ENCODE measurements at regions not wholly inside any gene's neighbourhood (a gene's known extent, or its start where the extent isn't known, plus 50 kb on each side); places are given as distances from the start of the nearest gene placed in this dataset.

DNA sequence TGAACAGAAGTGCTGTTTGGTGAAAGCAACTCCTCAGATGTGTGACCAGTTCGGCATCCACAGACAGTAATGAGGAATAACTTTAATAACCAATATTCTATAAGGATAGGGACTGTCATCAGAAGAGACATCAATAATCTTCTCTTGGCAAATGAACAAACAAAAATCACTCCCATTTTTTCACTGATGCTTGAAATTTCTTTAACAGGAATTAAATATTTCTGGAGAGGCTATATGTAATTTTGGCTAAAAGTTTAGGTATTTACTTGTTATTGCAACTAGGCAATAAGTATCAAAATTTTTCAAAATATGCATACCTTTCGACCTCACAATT, 121.6 kb upstream of the EEA1 start:
- no peak overlapping the region for H3K9ac ChIP-seq
- no peak overlapping the region for H3K27ac ChIP-seq
- H3K27me3 ChIP-seq, result no peaks in the 10 kb centered on the region
- H3K4me2 ChIP-seq, result no peak overlapping the region
- TF ChIP-seq Cebpa-rat (IDR thresholded peaks at IDR 0.05), result no peak
- no peaks in the 10 kb centered on the region for H3K9me3 ChIP-seq (replicated peaks in 1 of 11)
- no peaks in the 10 kb centered on the region for H3K36me3 ChIP-seq
- no peak overlapping the region for H3K4me3 ChIP-seq
- no peaks in the 10 kb centered on the region for H3K4me1 ChIP-seq
- H4K20me1 ChIP-seq, result no peaks in the 10 kb centered on the region

DNA sequence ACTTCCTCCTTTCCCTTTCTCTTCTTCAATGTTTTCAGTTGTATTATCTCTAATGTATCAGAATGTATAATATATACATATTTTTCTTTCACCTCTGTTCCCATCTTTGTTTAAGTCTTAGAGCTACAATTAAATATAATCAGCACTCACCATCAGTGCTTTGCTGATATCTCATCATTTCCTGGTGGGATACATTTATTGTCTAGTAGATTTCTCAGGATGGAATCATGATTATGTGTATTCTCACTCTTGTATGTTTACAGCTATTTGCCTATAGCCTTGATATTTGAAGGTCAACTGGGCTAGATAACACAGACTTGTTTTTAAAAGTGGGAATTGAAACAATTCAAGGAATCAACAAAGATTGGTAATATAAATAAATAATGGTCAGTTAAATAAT, 124.9 kb upstream of the EEA1 start:
- no peak for TF ChIP-seq Cebpa-rat (IDR thresholded peaks at IDR 0.05)

DNA sequence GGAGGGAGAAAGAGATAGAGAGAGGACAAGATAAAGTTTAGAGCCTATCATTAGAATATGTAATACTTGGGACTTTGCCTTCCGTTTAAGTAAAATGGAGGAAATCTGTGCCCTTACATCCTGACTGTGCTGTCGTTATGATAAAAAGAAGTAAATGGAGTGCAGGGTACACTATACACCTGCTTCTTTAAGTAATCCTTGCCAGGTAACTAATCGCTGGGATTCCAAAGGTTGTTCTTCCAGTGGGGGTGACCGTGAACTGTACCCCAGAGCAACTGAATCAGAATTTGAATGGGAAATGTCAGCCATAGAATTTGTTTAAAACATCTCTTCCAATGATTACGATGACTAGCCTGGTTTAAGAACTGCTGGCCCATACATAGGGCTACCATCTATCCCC, 126.1 kb upstream of the EEA1 start:
- Histone ChIP-seq H3K4me1 (peaks cover 0 to 8% (median 0%) of the 10 kb centered on the region in 10 experiments; a peak in 6 of 20 replicates), H3K9ac (no peak overlapping the region), H4K20me1 (no peaks in the 10 kb centered on the region), H3K9me3 (replicated peaks in 1 of 11) (no peaks in the 10 kb centered on the region), H3K4me2 (no peak overlapping the region), H3K36me3 (no peaks in the 10 kb centered on the region), H3K4me3 (no peak overlapping the region), H3K27ac (no peak overlapping the region), H3K27me3 (no peaks in the 10 kb centered on the region)
- no peak for TF ChIP-seq Cebpa-rat (IDR thresholded peaks at IDR 0.05)

More for the DNA sequence above, 124.9 kb upstream of the EEA1 start:
- Histone ChIP-seq H4K20me1 (no peaks in the 10 kb centered on the region), H3K9me3 (replicated peaks in 1 of 11) (no peaks in the 10 kb centered on the region), H3K27me3 (no peaks in the 10 kb centered on the region), H3K4me2 (no peak overlapping the region), H3K9ac (no peak overlapping the region), H3K4me3 (no peak overlapping the region), H3K27ac (no peak overlapping the region), H3K4me1 (no peaks in the 10 kb centered on the region), H3K36me3 (no peaks in the 10 kb centered on the region)

DNA sequence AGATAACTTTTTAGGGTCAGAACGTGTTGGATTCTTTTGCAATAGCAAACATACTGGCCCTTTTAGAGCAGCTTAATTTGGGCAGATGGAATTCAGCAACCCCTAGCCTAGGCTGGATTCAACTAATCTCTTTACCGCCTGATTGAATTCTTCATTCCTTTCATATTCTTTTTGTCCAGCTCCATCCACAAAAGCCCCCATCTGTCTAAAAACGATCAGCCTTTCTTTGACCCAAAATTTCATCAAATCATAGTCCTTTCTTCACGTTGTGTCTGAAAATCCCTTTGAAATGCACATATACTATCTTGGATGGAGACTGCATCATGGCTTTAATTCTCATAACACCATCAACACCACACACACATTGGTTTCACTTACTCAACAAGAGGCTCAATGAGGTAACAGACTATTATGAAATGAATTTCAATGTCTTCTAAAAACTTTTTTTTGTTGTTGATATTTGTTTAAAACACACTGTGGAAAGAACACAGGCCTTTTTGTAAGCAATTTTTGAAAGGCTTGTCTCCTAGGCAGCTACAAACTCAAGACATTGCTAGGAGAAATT, 128.0 kb upstream of the EEA1 start:
- no peaks in the 10 kb centered on the region for H3K9me3 ChIP-seq (replicated peaks in 1 of 11)
- no peak overlapping the region for H3K9ac ChIP-seq
- no peaks in the 10 kb centered on the region for H3K36me3 ChIP-seq
- H3K4me1 ChIP-seq, result peaks cover 0 to 17% (median 6%) of the 10 kb centered on the region in 10 experiments; a peak in 11 of 20 replicates
- no peaks in the 10 kb centered on the region for H3K27me3 ChIP-seq
- no peak overlapping the region for H3K4me3 ChIP-seq
- no peak overlapping the region for H3K27ac ChIP-seq
- H3K4me2 ChIP-seq, result no peak overlapping the region
- no peaks in the 10 kb centered on the region for H4K20me1 ChIP-seq
- TF ChIP-seq Cebpa-rat (IDR thresholded peaks at IDR 0.05), result no peak

DNA sequence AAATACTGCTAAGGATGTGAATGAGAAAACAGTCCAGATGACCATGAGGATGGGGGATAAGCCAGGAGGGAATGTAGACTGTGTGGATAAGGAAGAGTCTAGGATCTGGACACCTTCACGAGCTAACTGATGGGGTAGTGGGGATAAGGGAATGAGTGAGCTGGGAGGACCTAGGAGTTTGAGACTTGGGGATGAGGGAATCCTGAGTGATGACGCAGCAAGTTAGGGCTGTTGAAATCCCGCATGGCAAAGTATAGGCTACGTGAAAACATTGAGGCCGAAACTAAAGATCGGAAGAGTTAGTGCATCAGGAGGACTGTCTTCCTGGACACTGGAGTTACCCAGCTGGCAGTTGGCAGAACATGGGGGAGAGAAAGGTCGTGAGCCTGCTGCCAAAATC, 129.2 kb upstream of the EEA1 start:
- H3K9ac ChIP-seq, result no peak overlapping the region
- no peak overlapping the region for H3K4me3 ChIP-seq
- H3K36me3 ChIP-seq, result no peaks in the 10 kb centered on the region
- H3K9me3 ChIP-seq (replicated peaks in 1 of 11), result no peaks in the 10 kb centered on the region
- peaks cover 0 to 17% (median 6%) of the 10 kb centered on the region in 10 experiments; a peak in 11 of 20 replicates for H3K4me1 ChIP-seq
- no peak overlapping the region for H3K4me2 ChIP-seq
- H4K20me1 ChIP-seq, result no peaks in the 10 kb centered on the region
- no peaks in the 10 kb centered on the region for H3K27me3 ChIP-seq
- no peak for TF ChIP-seq Cebpa-rat (IDR thresholded peaks at IDR 0.05)
- H3K27ac ChIP-seq, result no peak overlapping the region

DNA sequence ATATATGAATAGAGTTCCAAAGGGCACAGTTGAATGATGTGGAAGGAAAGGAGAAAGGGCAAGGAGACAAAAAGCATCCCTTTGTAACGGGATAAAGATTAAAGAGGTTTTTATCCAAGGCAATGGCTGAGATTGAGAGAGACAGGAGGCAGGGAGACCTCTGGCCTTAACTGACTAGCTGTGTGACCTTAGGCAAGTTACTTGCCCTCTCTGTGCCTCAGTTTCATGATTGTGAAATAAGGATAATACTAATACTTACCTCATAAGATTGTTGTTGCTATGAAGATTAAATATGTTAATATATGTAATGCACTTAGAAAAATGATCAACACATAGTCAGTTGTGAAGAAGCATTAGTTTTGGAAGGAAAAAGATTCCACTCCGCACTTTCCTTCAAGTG, 130.2 kb upstream of the EEA1 start:
- Histone ChIP-seq H3K27ac (no peak overlapping the region), H3K9ac (no peak overlapping the region), H3K36me3 (no peaks in the 10 kb centered on the region), H3K9me3 (replicated peaks in 1 of 11) (no peaks in the 10 kb centered on the region), H3K4me2 (no peak overlapping the region), H4K20me1 (no peaks in the 10 kb centered on the region), H3K4me1 (peaks cover 0 to 17% (median 6%) of the 10 kb centered on the region in 10 experiments; a peak in 11 of 20 replicates), H3K27me3 (no peaks in the 10 kb centered on the region), H3K4me3 (no peak overlapping the region)
- TF ChIP-seq Cebpa-rat (IDR thresholded peaks at IDR 0.05), result 0 out of 22 replicates have a peak, but pooled peaks of 1 of the 11 experiments have one; percentile 25

DNA sequence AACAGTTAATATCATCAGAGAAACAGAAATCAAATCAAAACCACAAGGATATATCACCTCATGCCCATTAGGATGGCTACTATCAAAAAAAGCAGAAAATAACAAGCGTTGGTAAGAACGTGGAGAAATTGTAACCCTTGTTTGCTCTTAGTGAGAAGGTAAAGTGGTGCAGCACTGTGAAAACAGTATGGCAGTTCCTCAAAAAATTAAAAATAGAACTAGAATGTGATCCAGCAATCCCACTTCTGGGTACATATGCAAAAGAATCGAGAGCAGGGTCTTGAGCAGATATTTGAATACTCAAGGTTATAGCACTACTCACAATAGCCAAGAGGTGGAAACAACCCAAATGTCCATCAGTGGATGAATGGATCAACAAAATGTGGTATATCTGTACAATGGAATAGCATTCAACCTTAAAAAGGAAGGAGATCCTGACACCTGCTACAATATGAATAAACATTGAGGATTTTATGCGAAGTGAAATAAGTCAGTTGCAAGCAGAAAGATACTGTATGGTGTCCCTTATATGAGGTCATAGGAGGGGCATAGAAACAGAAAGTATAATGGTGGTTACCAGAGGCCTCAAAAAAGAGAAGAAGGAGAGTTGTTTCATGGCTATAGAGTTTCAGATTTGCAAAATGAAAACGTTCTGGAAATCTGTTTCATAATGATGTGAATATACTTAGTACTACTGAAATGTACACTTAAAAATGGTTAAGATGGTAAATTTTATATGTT, 131.0 kb upstream of the EEA1 start:
- no peak for TF ChIP-seq Cebpa-rat (IDR thresholded peaks at IDR 0.05)
- Histone ChIP-seq H3K4me2 (peak overlapping the region in 4 of 11 experiments; percentile 15 to 56 (median 36); a peak in 7 of 22 replicates), H3K4me1 (peaks cover 0 to 17% (median 6%) of the 10 kb centered on the region in 10 experiments; a peak in 11 of 20 replicates), H3K27ac (no peak overlapping the region), H3K36me3 (no peaks in the 10 kb centered on the region), H3K9ac (no peak overlapping the region), H3K9me3 (replicated peaks in 1 of 11) (no peaks in the 10 kb centered on the region), H4K20me1 (no peaks in the 10 kb centered on the region), H3K4me3 (no peak overlapping the region), H3K27me3 (no peaks in the 10 kb centered on the region)

DNA sequence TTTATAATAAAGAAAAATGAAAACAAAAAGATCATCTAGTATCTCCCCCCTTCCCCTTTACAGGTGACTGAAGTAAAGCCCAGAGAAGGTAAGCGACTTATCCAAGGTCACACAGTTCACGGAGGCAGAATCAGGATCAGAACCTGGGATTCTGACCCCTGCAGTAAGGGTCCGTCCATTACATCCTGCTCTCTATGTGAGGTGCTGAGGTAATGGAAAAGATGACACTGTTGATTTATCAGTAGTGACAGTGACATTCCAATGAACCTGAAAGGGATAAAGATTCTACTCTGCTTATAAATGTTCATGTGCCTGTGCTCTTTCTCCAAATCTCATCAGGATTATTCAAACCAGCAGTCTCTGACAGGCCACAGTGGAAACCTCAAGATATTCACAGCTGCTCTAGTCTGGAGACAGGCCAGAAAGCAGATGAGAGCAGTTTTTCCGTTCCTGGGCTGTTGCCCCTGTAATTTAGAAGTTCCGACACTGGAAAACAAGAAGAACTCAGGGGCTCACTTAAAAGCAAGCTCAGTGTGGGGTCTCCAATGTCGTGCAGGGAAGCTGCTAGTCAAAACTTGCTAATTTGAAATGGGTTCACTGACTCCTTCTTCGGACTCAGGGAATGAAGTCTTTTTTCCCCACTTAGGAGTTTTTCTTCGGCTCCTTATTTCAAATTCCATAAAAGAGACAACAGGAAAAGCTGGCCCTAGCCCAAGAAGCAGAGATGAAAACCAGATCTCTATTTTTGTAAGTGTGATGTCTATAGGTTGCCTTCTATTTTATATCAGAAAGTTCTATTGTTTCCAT, 131.8 kb upstream of the EEA1 start:
- H3K36me3 ChIP-seq, result no peaks in the 10 kb centered on the region

More for the DNA sequence above, 131.8 kb upstream of the EEA1 start:
- Histone ChIP-seq H4K20me1 (no peaks in the 10 kb centered on the region), H3K9ac (no peak overlapping the region), H3K9me3 (replicated peaks in 1 of 11) (no peaks in the 10 kb centered on the region), H3K27me3 (no peaks in the 10 kb centered on the region), H3K4me3 (no peak overlapping the region), H3K4me1 (peaks cover 0 to 17% (median 6%) of the 10 kb centered on the region in 10 experiments; a peak in 11 of 20 replicates), H3K27ac (no peak overlapping the region), H3K4me2 (peak overlapping the region in 5 of 11 experiments; percentile 8 to 56 (median 33); a peak in 6 of 22 replicates)
- no peak for TF ChIP-seq Cebpa-rat (IDR thresholded peaks at IDR 0.05)
